Right atrium auricular region (tissue), 2 donors: ENCODE measurements at regions not wholly inside any gene's neighbourhood (a gene's known extent, or its start where the extent isn't known, plus 50 kb on each side); places are given as distances from the start of the nearest gene placed in this dataset.

ENCODE experiments used
- DNase-seq: peaks from one replicate; pipeline ENCODE4 v3.0.0-alpha.2; 2019; ENCODE audit warnings: low spot score
- H3K27ac ChIP-seq, 2 donors: fragments of 200-600 bp; sonication (generic); 1 replicate in 1 of 2; 2 replicates in 1 of 2; pipeline ENCODE4 v1.5.1; 2016 to 2019
- H3K27me3 ChIP-seq, 2 donors: fragments of 200-600 bp; sonication (generic); one replicate each; pipeline versions ENCODE4 v1.5.1 to v1.6.0; 2017 to 2019
- H3K36me3 ChIP-seq: fragments of 200-600 bp; sonication (generic); one replicate; pipeline ENCODE4 v1.5.1; 2016
- H3K4me1 ChIP-seq, 2 donors: fragments of 200-600 bp; sonication (generic); one replicate each; pipeline versions ENCODE4 v1.5.1 to v1.6.0; 2017 to 2019
- H3K4me3 ChIP-seq, 2 donors: fragments of 200-600 bp; sonication (generic); 1 replicate in 1 of 2; 2 replicates in 1 of 2; pipeline ENCODE4 v1.5.1; 2017 to 2019; ENCODE audit warnings: mild to moderate bottlenecking in 1 of 2, moderate library complexity in 1 of 2
- H3K9me3 ChIP-seq, 2 donors: fragments of 200-600 bp; sonication (generic); one replicate each; pipeline ENCODE4 v1.5.1; 2019
- CTCF ChIP-seq, 2 donors: fragments of 200-600 bp; sonication (generic); IDR thresholded peaks; one replicate each; pipeline ENCODE4 v1.5.1; 2019; ENCODE audit warnings: antibody characterized with exemption in 2 of 2

GRCh38 chr20:9981829-9982228 lies 53.0 kb upstream of the ANKEF1 start:
- no peaks in the 10 kb centered on the region for H3K36me3 ChIP-seq
- no peak for DNase-seq
- TF ChIP-seq CTCF (IDR thresholded peaks at IDR 0.05) = no peak
- H3K4me1 ChIP-seq = no peaks in the 10 kb centered on the region
- no peaks in the 10 kb centered on the region for H3K27me3 ChIP-seq
- no peaks in the 10 kb centered on the region for H3K9me3 ChIP-seq
- H3K27ac ChIP-seq = no peak overlapping the region
- no peak overlapping the region for H3K4me3 ChIP-seq

- no peak overlapping the region for H3K27ac ChIP-seq
- DNase-seq = peak; percentile 68
- TF ChIP-seq CTCF (IDR thresholded peaks at IDR 0.05) = peak; percentile 43 to 77
- H3K36me3 ChIP-seq = no peaks in the 10 kb centered on the region
- no peak overlapping the region for H3K4me3 ChIP-seq
- H3K9me3 ChIP-seq = no peaks in the 10 kb centered on the region
- no peaks in the 10 kb centered on the region for H3K27me3 ChIP-seq
- no peaks in the 10 kb centered on the region for H3K4me1 ChIP-seq
Measured at GRCh38 chr20:9978397-9979004, 56.3 kb upstream of the ANKEF1 start.

GRCh38 chr20:9977629-9978028 lies 57.2 kb upstream of the ANKEF1 start:
- Histone ChIP-seq H3K27ac (no peak overlapping the region), H3K4me3 (no peak overlapping the region), H3K27me3 (no peaks in the 10 kb centered on the region), H3K36me3 (no peaks in the 10 kb centered on the region), H3K4me1 (no peaks in the 10 kb centered on the region), H3K9me3 (no peaks in the 10 kb centered on the region)
- TF ChIP-seq CTCF (IDR thresholded peaks at IDR 0.05) = no peak
- DNase-seq = no peak

- Histone ChIP-seq H3K36me3 (no peaks in the 10 kb centered on the region), H3K9me3 (no peaks in the 10 kb centered on the region), H3K4me3 (no peak overlapping the region), H3K27me3 (no peaks in the 10 kb centered on the region), H3K4me1 (no peaks in the 10 kb centered on the region), H3K27ac (no peak overlapping the region)
- TF ChIP-seq CTCF (IDR thresholded peaks at IDR 0.05) = no peak
- no peak for DNase-seq
Measured at GRCh38 chr20:9974324-9974723, 60.5 kb upstream of the ANKEF1 start.

- Histone ChIP-seq H3K27me3 (no peaks in the 10 kb centered on the region), H3K9me3 (no peaks in the 10 kb centered on the region), H3K27ac (no peak overlapping the region), H3K36me3 (no peaks in the 10 kb centered on the region), H3K4me3 (no peak overlapping the region), H3K4me1 (no peaks in the 10 kb centered on the region)
- no peak for DNase-seq
- TF ChIP-seq CTCF (IDR thresholded peaks at IDR 0.05) = no peak
Measured at GRCh38 chr20:9971746-9972145, 63.0 kb upstream of the ANKEF1 start.

- Histone ChIP-seq H3K36me3 (no peaks in the 10 kb centered on the region), H3K9me3 (no peaks in the 10 kb centered on the region), H3K27me3 (no peaks in the 10 kb centered on the region), H3K27ac (no peak overlapping the region), H3K4me3 (no peak overlapping the region), H3K4me1 (no peaks in the 10 kb centered on the region)
- no peak for TF ChIP-seq CTCF (IDR thresholded peaks at IDR 0.05)
- DNase-seq = no peak
Measured at GRCh38 chr20:9969626-9970025, 65.2 kb upstream of the ANKEF1 start.
